Esophagus muscularis mucosa (tissue), 4 donors: ENCODE measurements at regions not wholly inside any gene's neighbourhood (a gene's known extent, or its start where the extent isn't known, plus 50 kb on each side); places are given as distances from the start of the nearest gene placed in this dataset.

Source experiments
- CTCF ChIP-seq, 3 experiments: fragments of 200-600 bp in 2 of 3; fragments of 450-650 bp in 1 of 3; sonication (generic) in 2 of 3; IDR thresholded peaks; one replicate each; pipeline ENCODE4 v1.5.1; 2017 to 2019; ENCODE audit warnings: antibody characterized with exemption in 3 of 3, mild to moderate bottlenecking in 2 of 3, moderate library complexity in 1 of 3
- EP300 ChIP-seq: sonication (generic); formaldehyde crosslinking; IDR thresholded peaks from one replicate; pipeline ENCODE4 v1.6.1; 2017; ENCODE audit warnings: antibody characterized with exemption
- POLR2A ChIP-seq: fragments of 450-650 bp; IDR thresholded peaks from one replicate; pipeline ENCODE4 v1.6.1; 2017; ENCODE audit warnings: antibody characterized with exemption, moderate library complexity, mild to moderate bottlenecking, low read depth
- POLR2AphosphoS5 ChIP-seq, 2 donors: sonication (generic); formaldehyde crosslinking; IDR thresholded peaks; one replicate each; pipeline ENCODE4 v1.6.1; 2017; ENCODE audit warnings: antibody characterized with exemption in 2 of 2

- TF ChIP-seq EP300, result no peak
- TF ChIP-seq POLR2AphosphoS5 (IDR thresholded peaks at IDR 0.05), result no peak
- TF ChIP-seq CTCF (IDR thresholded peaks at IDR 0.05), result no peak
- no peak for TF ChIP-seq POLR2A
Observed at GRCh38 chr5:155978850-155979249, 348.1 kb upstream of the SGCD start.
